ENCODE measurements at regions not wholly inside any gene's neighbourhood (a gene's known extent, or its start where the extent isn't known, plus 50 kb on each side); places are given as distances from the start of the nearest gene placed in this dataset.

- POLR2A ChIA-PET: no interaction called here
- Histone ChIP-seq H3K36me3 (ENCODE audit: control insufficient read depth, insufficient read depth, low read length) (no peaks in the 10 kb centered on the region), H3K4me3 (ENCODE audit: low read depth in 2 of 2, low read length in 2 of 2) (no peak overlapping the region), H3K27me3 (ENCODE audit: control insufficient read depth, insufficient read depth, low read length) (no peaks in the 10 kb centered on the region), H3K9me3 (ENCODE audit: control insufficient read depth, insufficient read depth, low read depth, low read length) (no peaks in the 10 kb centered on the region), H3K27ac (ENCODE audit: low read length) (no peak overlapping the region), H3K4me1 (ENCODE audit: control insufficient read depth, insufficient read depth, low read length) (no peaks in the 10 kb centered on the region)
- CTCF ChIA-PET: no interaction called here
- BruUV-seq (replicated peaks): no TSS peak
- no peak for ATAC-seq
- no peak for TF ChIP-seq SIN3A (IDR thresholded peaks at IDR 0.05; ENCODE audit: borderline replicate concordance, insufficient read depth, low read depth, low read length)
- no peak for TF ChIP-seq POLR2AphosphoS5 (IDR thresholded peaks at IDR 0.05; ENCODE audit: low read depth, low read length)
- TF ChIP-seq CTCF (IDR thresholded peaks at IDR 0.05): no peak
- no peak for TF ChIP-seq TCF7L2 (IDR thresholded peaks at IDR 0.05; ENCODE audit: low read depth, low read length)
- no peak for TF ChIP-seq REST (IDR thresholded peaks at IDR 0.05; ENCODE audit: insufficient read depth in 1 of 2, low read depth in 2 of 2, low read length in 1 of 2)
- in situ Hi-C loops (cut with HindIII; ENCODE audit: low pct_unique_long_range_greater_than_20kb, low sequenced_read_pairs): no loop called here
- DNase-seq (ENCODE audit: low read depth, low spot score): no peak
- intact Hi-C loops (cut with micrococcal nuclease; ENCODE audit: unreplicated experiment): no loop called here
Observed at GRCh38 chr1:213649373-213649772, 338.4 kb upstream of the PROX1 start.

- no peak for DNase-seq (ENCODE audit: low read depth, low spot score)
- TF ChIP-seq TCF7L2 (IDR thresholded peaks at IDR 0.05; ENCODE audit: low read depth, low read length) (no peak), CTCF (IDR thresholded peaks at IDR 0.05) (no peak), SIN3A (IDR thresholded peaks at IDR 0.05; ENCODE audit: borderline replicate concordance, insufficient read depth, low read depth, low read length) (no peak), REST (IDR thresholded peaks at IDR 0.05; ENCODE audit: insufficient read depth in 1 of 2, low read depth in 2 of 2, low read length in 1 of 2) (no peak), POLR2AphosphoS5 (IDR thresholded peaks at IDR 0.05; ENCODE audit: low read depth, low read length) (no peak)
Observed at GRCh38 chr1:213650603-213651002, 337.2 kb upstream of the PROX1 start.

More at GRCh38 chr1:213650603-213651002, 337.2 kb upstream of the PROX1 start:
- H3K36me3 ChIP-seq (ENCODE audit: control insufficient read depth, insufficient read depth, low read length): no peaks in the 10 kb centered on the region
- H3K9me3 ChIP-seq (ENCODE audit: control insufficient read depth, insufficient read depth, low read depth, low read length): no peaks in the 10 kb centered on the region
- ATAC-seq: no peak
- in situ Hi-C loops (cut with HindIII; ENCODE audit: low pct_unique_long_range_greater_than_20kb, low sequenced_read_pairs) (no loop called here), intact Hi-C loops (cut with micrococcal nuclease; ENCODE audit: unreplicated experiment) (no loop called here)
- BruUV-seq (replicated peaks): no TSS peak
- no peaks in the 10 kb centered on the region for H3K4me1 ChIP-seq (ENCODE audit: control insufficient read depth, insufficient read depth, low read length)
- no peaks in the 10 kb centered on the region for H3K27me3 ChIP-seq (ENCODE audit: control insufficient read depth, insufficient read depth, low read length)
- H3K27ac ChIP-seq (ENCODE audit: low read length): no peak overlapping the region
- no peak overlapping the region for H3K4me3 ChIP-seq (ENCODE audit: low read depth in 2 of 2, low read length in 2 of 2)
- CTCF ChIA-PET: no interaction called here
- POLR2A ChIA-PET: interaction anchor here (0.7 kb wide), 1 partner anchor 545 kb away, joined by 18 read pairs; no protein-coding TSS in a partner anchor

Data from Panc1 (cell line).